ENCODE measurements at regions not wholly inside any gene's neighbourhood (a gene's known extent, or its start where the extent isn't known, plus 50 kb on each side); places are given as distances from the start of the nearest gene placed in this dataset.
A peak's percentile ranks its signal among the peaks of the same experiment; 100 is the strongest.

DNA sequence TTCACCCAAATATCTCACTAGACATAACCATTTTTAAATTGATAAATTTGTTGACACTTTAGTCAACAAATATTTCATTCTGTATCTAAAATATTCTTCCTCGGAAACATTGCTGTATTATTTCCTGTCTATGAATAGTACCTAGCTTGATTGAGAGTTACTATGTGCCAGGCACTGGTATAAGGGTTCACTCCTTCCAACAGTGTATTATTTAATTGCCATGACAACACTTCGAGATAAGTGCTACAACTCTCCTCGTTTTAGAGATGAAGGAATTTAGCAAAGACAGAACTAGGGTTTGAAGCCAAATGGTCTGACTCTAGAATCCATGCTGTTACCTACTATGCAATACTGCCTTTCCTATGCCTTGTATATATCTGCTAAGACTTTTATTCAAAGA lies 287.2 kb downstream of the YTHDC2 start:
- Histone ChIP-seq H3K9me3 (replicated peaks in 1 of 3) (no peaks in the 10 kb centered on the region), H3K27me3 (no peaks in the 10 kb centered on the region), H3K36me3 (replicated peaks in 1 of 2) (no peaks in the 10 kb centered on the region), H3K27ac (no peak overlapping the region), H3K4me1 (replicated peaks in 1 of 2) (no peaks in the 10 kb centered on the region), H3K4me3 (no peak overlapping the region)
- TF ChIP-seq, protein P1, sequence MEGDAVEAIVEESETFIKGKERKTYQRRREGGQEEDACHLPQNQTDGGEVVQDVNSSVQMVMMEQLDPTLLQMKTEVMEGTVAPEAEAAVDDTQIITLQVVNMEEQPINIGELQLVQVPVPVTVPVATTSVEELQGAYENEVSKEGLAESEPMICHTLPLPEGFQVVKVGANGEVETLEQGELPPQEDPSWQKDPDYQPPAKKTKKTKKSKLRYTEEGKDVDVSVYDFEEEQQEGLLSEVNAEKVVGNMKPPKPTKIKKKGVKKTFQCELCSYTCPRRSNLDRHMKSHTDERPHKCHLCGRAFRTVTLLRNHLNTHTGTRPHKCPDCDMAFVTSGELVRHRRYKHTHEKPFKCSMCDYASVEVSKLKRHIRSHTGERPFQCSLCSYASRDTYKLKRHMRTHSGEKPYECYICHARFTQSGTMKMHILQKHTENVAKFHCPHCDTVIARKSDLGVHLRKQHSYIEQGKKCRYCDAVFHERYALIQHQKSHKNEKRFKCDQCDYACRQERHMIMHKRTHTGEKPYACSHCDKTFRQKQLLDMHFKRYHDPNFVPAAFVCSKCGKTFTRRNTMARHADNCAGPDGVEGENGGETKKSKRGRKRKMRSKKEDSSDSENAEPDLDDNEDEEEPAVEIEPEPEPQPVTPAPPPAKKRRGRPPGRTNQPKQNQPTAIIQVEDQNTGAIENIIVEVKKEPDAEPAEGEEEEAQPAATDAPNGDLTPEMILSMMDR (IDR thresholded peaks at IDR 0.05), result no peak
- no peak for TF ChIP-seq POLR2A (IDR thresholded peaks at IDR 0.05)
- DNase-seq, result no peak
- 61 to 65% (median 64%) methylated on average over 3 of the region's 3 CpGs for WGBS, 4 donors
- intact Hi-C loops (cut with DNase I), result no loop called here

DNA sequence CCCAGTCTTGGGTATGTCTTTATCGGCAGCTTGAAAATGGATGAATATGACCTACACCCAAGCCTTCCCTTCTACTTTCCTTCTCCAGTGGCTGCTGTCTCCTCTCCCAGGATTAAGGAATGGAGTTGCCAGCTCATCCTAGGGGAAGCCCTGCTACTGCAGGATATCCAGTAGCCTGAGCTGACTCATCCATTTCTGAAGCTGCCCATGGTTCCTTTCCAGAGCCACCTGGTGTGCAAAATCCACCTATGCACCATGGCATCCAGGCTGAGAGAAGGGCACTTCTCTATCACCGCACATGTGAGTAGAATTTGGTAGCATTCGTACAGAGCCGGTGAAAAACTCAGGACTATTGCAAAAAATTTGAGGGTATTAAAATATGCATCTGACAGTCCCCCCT lies 290.8 kb downstream of the YTHDC2 start:
- DNase-seq, result no peak
- intact Hi-C loops (cut with DNase I), result no loop called here
- Histone ChIP-seq H3K4me1 (replicated peaks in 1 of 2) (peaks cover 0 to 17% of the 10 kb centered on the region in 2 donors), H3K27ac (no peak overlapping the region), H3K4me3 (no peak overlapping the region), H3K27me3 (no peaks in the 10 kb centered on the region), H3K9me3 (replicated peaks in 1 of 3) (no peaks in the 10 kb centered on the region), H3K36me3 (replicated peaks in 1 of 2) (no peaks in the 10 kb centered on the region)
- TF ChIP-seq POLR2A (IDR thresholded peaks at IDR 0.05), result no peak
- TF ChIP-seq, protein P1 (IDR thresholded peaks at IDR 0.05), result no peak
- WGBS, 4 donors, result 72 to 89% (median 74%) methylated on average over 4 of the region's 4 CpGs

DNA sequence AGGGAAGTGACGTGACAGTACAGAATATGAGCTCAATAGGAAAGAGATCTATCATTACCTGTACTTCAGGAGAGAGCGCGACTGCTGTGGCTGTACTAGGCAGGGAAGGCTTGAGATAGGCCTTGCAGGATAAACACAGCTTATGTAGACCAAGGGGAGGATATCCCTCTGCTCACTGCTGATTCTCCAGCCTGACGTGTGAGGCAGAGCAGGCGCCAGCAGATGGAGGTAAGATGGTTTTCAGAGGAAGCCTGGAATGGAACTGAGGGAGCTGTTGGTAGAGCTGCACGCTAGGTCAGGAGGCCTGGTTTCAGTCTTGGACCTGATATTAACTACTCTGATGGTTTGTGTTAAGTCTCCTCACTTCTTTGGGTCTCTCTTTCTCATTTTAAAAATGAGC lies 291.4 kb downstream of the YTHDC2 start:
- Histone ChIP-seq H3K9me3 (replicated peaks in 1 of 3) (no peaks in the 10 kb centered on the region), H3K36me3 (replicated peaks in 1 of 2) (no peaks in the 10 kb centered on the region), H3K27me3 (no peaks in the 10 kb centered on the region), H3K4me3 (no peak overlapping the region), H3K4me1 (replicated peaks in 1 of 2) (peaks cover 0 to 17% of the 10 kb centered on the region in 2 donors), H3K27ac (no peak overlapping the region)
- 81 to 94% (median 93%) methylated on average over 6 of the region's 6 CpGs for WGBS, 4 donors
- TF ChIP-seq, protein P1 (IDR thresholded peaks at IDR 0.05), result no peak
- TF ChIP-seq POLR2A (IDR thresholded peaks at IDR 0.05), result no peak
- no peak for DNase-seq
- intact Hi-C loops (cut with DNase I), result no loop called here

DNA sequence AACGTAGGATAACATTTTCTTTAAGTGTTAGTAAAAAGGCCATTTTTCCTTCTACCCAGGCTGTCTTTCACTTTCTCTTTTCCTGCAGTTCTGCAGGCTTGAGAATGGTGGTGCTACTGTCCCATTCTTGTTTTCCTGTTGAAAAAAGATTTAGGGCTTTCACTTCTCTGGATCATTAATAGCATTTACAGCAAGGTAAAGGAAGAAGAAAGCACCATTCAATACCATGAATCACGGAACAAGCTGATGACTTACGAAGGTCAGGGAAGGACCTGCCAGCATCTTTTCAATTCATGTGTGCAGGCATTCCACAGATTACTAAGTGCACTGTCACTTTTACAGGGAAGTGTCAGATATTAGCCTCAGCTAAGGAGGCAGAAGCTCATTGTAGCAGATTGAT lies 292.8 kb downstream of the YTHDC2 start:
- H3K27ac ChIP-seq, result peak overlapping the region in 1 of 5 donors; percentile 3

More for the DNA sequence above, 292.8 kb downstream of the YTHDC2 start:
- Histone ChIP-seq H3K4me3 (peak overlapping the region in 1 of 4 donors; percentile 13), H3K27me3 (no peaks in the 10 kb centered on the region), H3K36me3 (replicated peaks in 1 of 2) (no peaks in the 10 kb centered on the region), H3K4me1 (replicated peaks in 1 of 2) (peaks cover 0 to 17% of the 10 kb centered on the region in 2 donors), H3K9me3 (replicated peaks in 1 of 3) (no peaks in the 10 kb centered on the region)
- intact Hi-C loops (cut with DNase I), result no loop called here
- no peak for DNase-seq
- WGBS, 4 donors, result 11 to 24% (median 15%) methylated on average over 3 of the region's 3 CpGs
- TF ChIP-seq, protein P1 (IDR thresholded peaks at IDR 0.05), result peak in 5 of 6 experiments; percentile 26 to 50 (median 35)
- no peak for TF ChIP-seq POLR2A (IDR thresholded peaks at IDR 0.05)
